ENCODE measurements at regions not wholly inside any gene's neighbourhood (a gene's known extent, or its start where the extent isn't known, plus 50 kb on each side); places are given as distances from the start of the nearest gene placed in this dataset.

DNA sequence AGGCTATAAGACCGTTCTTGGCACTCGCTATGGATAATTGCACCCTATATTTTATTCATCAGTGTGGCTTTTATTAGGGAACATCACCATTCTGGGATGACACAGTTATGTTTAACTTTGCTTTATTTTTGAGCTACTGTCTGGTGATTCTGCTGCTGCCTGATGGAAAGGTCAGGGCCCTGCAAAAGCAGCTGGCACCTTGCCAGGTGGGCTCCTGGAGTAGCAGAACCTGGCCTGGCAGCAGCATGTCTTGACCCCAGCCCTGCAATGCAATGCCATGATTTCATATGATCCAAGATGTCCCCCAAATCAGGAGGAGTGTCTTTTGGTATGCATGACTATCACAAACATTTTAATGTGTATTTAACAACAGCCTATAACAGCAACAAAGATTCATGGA is 228.4 kb upstream of the RSPO3 start:
- TF ChIP-seq, protein P1, sequence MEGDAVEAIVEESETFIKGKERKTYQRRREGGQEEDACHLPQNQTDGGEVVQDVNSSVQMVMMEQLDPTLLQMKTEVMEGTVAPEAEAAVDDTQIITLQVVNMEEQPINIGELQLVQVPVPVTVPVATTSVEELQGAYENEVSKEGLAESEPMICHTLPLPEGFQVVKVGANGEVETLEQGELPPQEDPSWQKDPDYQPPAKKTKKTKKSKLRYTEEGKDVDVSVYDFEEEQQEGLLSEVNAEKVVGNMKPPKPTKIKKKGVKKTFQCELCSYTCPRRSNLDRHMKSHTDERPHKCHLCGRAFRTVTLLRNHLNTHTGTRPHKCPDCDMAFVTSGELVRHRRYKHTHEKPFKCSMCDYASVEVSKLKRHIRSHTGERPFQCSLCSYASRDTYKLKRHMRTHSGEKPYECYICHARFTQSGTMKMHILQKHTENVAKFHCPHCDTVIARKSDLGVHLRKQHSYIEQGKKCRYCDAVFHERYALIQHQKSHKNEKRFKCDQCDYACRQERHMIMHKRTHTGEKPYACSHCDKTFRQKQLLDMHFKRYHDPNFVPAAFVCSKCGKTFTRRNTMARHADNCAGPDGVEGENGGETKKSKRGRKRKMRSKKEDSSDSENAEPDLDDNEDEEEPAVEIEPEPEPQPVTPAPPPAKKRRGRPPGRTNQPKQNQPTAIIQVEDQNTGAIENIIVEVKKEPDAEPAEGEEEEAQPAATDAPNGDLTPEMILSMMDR (IDR thresholded peaks at IDR 0.05; ENCODE audit: insufficient read depth, low read length, poor library complexity, severe bottlenecking): no peak
- no peak for TF ChIP-seq EZH2phosphoT487 (conservative IDR thresholded peaks at IDR 0.05; ENCODE audit: low read length)
